ENCODE measurements at regions not wholly inside any gene's neighbourhood (a gene's known extent, or its start where the extent isn't known, plus 50 kb on each side); places are given as distances from the start of the nearest gene placed in this dataset.
"Not testable (repeated sequence)": the region's sequence is repeated elsewhere in the genome, so short reads cannot be mapped to it uniquely, and the experiment has no call there.

GRCh38 chr22:17318817-17319216 lies 50.4 kb upstream of the CECR2 start:
- ATAC-seq (replicated peaks), result no peak

GRCh38 chr22:17315310-17315709 lies 54.0 kb upstream of the CECR2 start:
- H3K36me3 Mint-ChIP-seq, result no peaks in the 10 kb centered on the region
- H3K9me3 Mint-ChIP-seq, result no peaks in the 10 kb centered on the region
- DNase-seq (no peak), ATAC-seq (replicated peaks) (no peak)
- peaks cover 10 to 14% of the 10 kb centered on the region in 2 donors for H3K4me1 Mint-ChIP-seq
- no peak overlapping the region for H3K4me3 Mint-ChIP-seq
- H3K27me3 Mint-ChIP-seq, result peaks cover 0 to 9% of the 10 kb centered on the region in 2 donors
- H3K27ac Mint-ChIP-seq, result no peak overlapping the region

More at GRCh38 chr22:17318817-17319216, 50.4 kb upstream of the CECR2 start:
- H3K4me3 Mint-ChIP-seq, result no peak overlapping the region
- no peaks in the 10 kb centered on the region for H3K36me3 Mint-ChIP-seq
- peaks cover 0 to 9% of the 10 kb centered on the region in 2 donors for H3K27me3 Mint-ChIP-seq
- H3K27ac Mint-ChIP-seq, result no peak overlapping the region
- DNase-seq, result no peak
- peaks cover 7 to 14% of the 10 kb centered on the region in 2 donors for H3K4me1 Mint-ChIP-seq
- H3K9me3 Mint-ChIP-seq, result no peaks in the 10 kb centered on the region

GRCh38 chr22:17314487-17314886 lies 54.8 kb upstream of the CECR2 start:
- Mint-ChIP-seq H3K4me3 (no peak overlapping the region), H3K27ac (peak overlapping the region; percentile 60), H3K4me1 (peaks cover 10 to 14% of the 10 kb centered on the region in 2 donors), H3K27me3 (peaks cover 0 to 9% of the 10 kb centered on the region in 2 donors), H3K36me3 (no peaks in the 10 kb centered on the region), H3K9me3 (no peaks in the 10 kb centered on the region)
- ATAC-seq (replicated peaks) (no peak), DNase-seq (no peak)

GRCh38 chr22:17313626-17314025 lies 55.6 kb upstream of the CECR2 start:
- DNase-seq (no peak), ATAC-seq (replicated peaks) (no peak)
- Mint-ChIP-seq H3K27ac (peak overlapping the region; percentile 60), H3K36me3 (no peaks in the 10 kb centered on the region), H3K4me1 (peaks cover 10 to 14% of the 10 kb centered on the region in 2 donors), H3K9me3 (no peaks in the 10 kb centered on the region), H3K27me3 (peaks cover 0 to 2% of the 10 kb centered on the region in 2 donors), H3K4me3 (no peak overlapping the region)

- Mint-ChIP-seq H3K4me1 (peaks cover 17 to 29% of the 10 kb centered on the region in 2 donors), H3K27me3 (no peaks in the 10 kb centered on the region), H3K36me3 (no peaks in the 10 kb centered on the region), H3K4me3 (no peak overlapping the region), H3K27ac (no peak overlapping the region), H3K9me3 (no peaks in the 10 kb centered on the region)
- DNase-seq (no peak), ATAC-seq (replicated peaks) (no peak)
These were observed 61.7 kb upstream of the CECR2 start for GRCh38 chr22:17307566-17307965.

GRCh38 chr22:17305076-17305475 lies 64.2 kb upstream of the CECR2 start:
- no peaks in the 10 kb centered on the region for H3K27me3 Mint-ChIP-seq
- peaks cover 23 to 32% of the 10 kb centered on the region in 2 donors for H3K4me1 Mint-ChIP-seq
- DNase-seq (no peak), ATAC-seq (replicated peaks) (no peak)
- H3K9me3 Mint-ChIP-seq, result no peaks in the 10 kb centered on the region
- peak overlapping the region; percentile 47 for H3K27ac Mint-ChIP-seq
- no peak overlapping the region for H3K4me3 Mint-ChIP-seq
- H3K36me3 Mint-ChIP-seq, result no peaks in the 10 kb centered on the region

GRCh38 chr22:17303840-17304779 lies 65.2 kb upstream of the CECR2 start:
- peak; percentile 56 for DNase-seq
- peak; percentile 98 for ATAC-seq (replicated peaks)
- no peaks in the 10 kb centered on the region for H3K27me3 Mint-ChIP-seq
- peaks cover 23 to 32% of the 10 kb centered on the region in 2 donors for H3K4me1 Mint-ChIP-seq
- H3K9me3 Mint-ChIP-seq, result peaks cover 0 to 1% of the 10 kb centered on the region in 2 donors
- no peaks in the 10 kb centered on the region for H3K36me3 Mint-ChIP-seq
- H3K27ac Mint-ChIP-seq, result peak overlapping the region; percentile 92
- H3K4me3 Mint-ChIP-seq, result peak overlapping the region; percentile 33 to 50

- Mint-ChIP-seq H3K27me3 (no peaks in the 10 kb centered on the region), H3K27ac (peak overlapping the region; percentile 42), H3K4me1 (peaks cover 23 to 32% of the 10 kb centered on the region in 2 donors), H3K9me3 (peaks cover 0 to 1% of the 10 kb centered on the region in 2 donors), H3K4me3 (peak overlapping the region; percentile 11 to 50), H3K36me3 (no peaks in the 10 kb centered on the region)
- DNase-seq, result no peak
- ATAC-seq (replicated peaks), result no peak
These were observed 65.8 kb upstream of the CECR2 start for GRCh38 chr22:17303441-17303839.

GRCh38 chr22:17302616-17303015 lies 66.6 kb upstream of the CECR2 start:
- Mint-ChIP-seq H3K36me3 (no peaks in the 10 kb centered on the region), H3K27ac (peak overlapping the region; percentile 44), H3K4me1 (peaks cover 23 to 32% of the 10 kb centered on the region in 2 donors), H3K4me3 (no peak overlapping the region), H3K27me3 (no peaks in the 10 kb centered on the region), H3K9me3 (peaks cover 0 to 1% of the 10 kb centered on the region in 2 donors)
- ATAC-seq (replicated peaks) (no peak), DNase-seq (no peak)

GRCh38 chr22:17300926-17301325 lies 68.3 kb upstream of the CECR2 start:
- no peak for ATAC-seq (replicated peaks)
- Mint-ChIP-seq H3K4me1 (peaks cover 23 to 32% of the 10 kb centered on the region in 2 donors), H3K9me3 (peaks cover 0 to 1% of the 10 kb centered on the region in 2 donors), H3K27ac (no peak overlapping the region), H3K36me3 (no peaks in the 10 kb centered on the region), H3K27me3 (no peaks in the 10 kb centered on the region), H3K4me3 (no peak overlapping the region)
- no peak for DNase-seq

- ATAC-seq (replicated peaks); H3K27ac Mint-ChIP-seq; H3K9me3 Mint-ChIP-seq; H3K27me3 Mint-ChIP-seq; H3K36me3 Mint-ChIP-seq; H3K4me3 Mint-ChIP-seq; DNase-seq: not testable (repeated sequence)
- H3K4me1 Mint-ChIP-seq, result peaks cover 17% of the 10 kb centered on the region in 2 donors
These were observed 70.3 kb upstream of the CECR2 start for GRCh38 chr22:17298805-17299502.

- Mint-ChIP-seq H3K9me3 (no peaks in the 10 kb centered on the region), H3K36me3 (no peaks in the 10 kb centered on the region), H3K4me3 (no peak overlapping the region), H3K27ac (no peak overlapping the region), H3K4me1 (peaks cover 22 to 23% of the 10 kb centered on the region in 2 donors), H3K27me3 (peaks cover 7 to 8% of the 10 kb centered on the region in 2 donors)
- ATAC-seq (replicated peaks) (no peak), DNase-seq (no peak)
These were observed 66.4 kb upstream of the ADA2 start for GRCh38 chr22:17285656-17286055.

GRCh38 chr22:17284888-17285287 lies 65.7 kb upstream of the ADA2 start:
- ATAC-seq (replicated peaks) (no peak), DNase-seq (no peak)
- Mint-ChIP-seq H3K36me3 (no peaks in the 10 kb centered on the region), H3K4me3 (no peak overlapping the region), H3K27me3 (peaks cover 7 to 8% of the 10 kb centered on the region in 2 donors), H3K4me1 (peaks cover 25% of the 10 kb centered on the region in 2 donors), H3K27ac (no peak overlapping the region), H3K9me3 (no peaks in the 10 kb centered on the region)

- Mint-ChIP-seq H3K27ac (no peak overlapping the region), H3K4me3 (no peak overlapping the region), H3K36me3 (no peaks in the 10 kb centered on the region), H3K4me1 (peaks cover 25 to 28% of the 10 kb centered on the region in 2 donors), H3K27me3 (peaks cover 7 to 8% of the 10 kb centered on the region in 2 donors), H3K9me3 (no peaks in the 10 kb centered on the region)
- no peak for ATAC-seq (replicated peaks)
- DNase-seq, result no peak
These were observed 65.2 kb upstream of the ADA2 start for GRCh38 chr22:17284466-17284865.
